Medulla oblongata (tissue), 1 donor: ENCODE measurements at regions not wholly inside any gene's neighbourhood (a gene's known extent, or its start where the extent isn't known, plus 50 kb on each side); places are given as distances from the start of the nearest gene placed in this dataset.
"Not testable (repeated sequence)": the region's sequence is repeated elsewhere in the genome, so short reads cannot be mapped to it uniquely, and the experiment has no call there.

ENCODE experiments used
- DNase-seq: peaks from one replicate; pipeline ENCODE4 v3.0.0-alpha.2; 2015; ENCODE audit errors: extremely low spot score

- no peak for DNase-seq
These were observed 207.3 kb upstream of the MAGEB2 start for GRCh38 chrX:30008031-30008430.

DNA sequence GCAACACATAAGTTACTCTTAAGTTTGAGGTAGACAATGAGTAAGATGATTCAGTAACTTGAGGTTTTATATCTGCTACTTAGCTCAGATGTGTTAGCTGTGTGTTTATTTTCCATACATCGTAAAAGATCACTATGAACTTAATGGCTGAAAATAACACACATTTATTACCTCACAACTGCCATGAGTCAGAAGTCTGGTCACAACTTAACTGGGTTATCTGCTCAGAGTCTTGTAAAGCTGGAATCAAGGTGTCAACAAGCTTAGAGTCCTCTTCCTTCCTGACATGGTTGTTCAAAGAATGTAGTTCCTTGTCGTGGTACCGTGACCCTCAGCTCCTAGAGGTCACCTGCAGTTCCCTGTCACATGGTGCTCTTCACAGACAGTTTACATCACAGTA, 204.9 kb upstream of the MAGEB2 start:
- no peak for DNase-seq

DNA sequence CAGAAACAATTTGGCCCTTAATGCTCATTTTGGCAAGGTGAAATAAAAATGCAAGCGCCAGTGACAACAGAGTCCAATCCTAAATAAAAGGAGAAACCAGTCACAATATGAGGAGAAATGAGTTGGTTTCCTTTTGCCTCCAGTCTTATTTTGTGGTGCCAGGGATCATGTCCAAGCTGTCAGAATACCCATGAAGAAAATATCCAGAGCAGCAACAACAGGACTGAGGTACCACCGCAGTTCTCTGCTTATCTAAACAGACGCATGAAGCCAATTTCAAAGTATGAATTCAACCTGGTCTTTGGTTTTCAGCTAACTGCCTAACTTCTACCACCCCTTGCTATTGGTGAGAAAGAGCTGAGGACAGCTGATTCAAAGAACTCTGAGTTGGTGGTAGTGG, 199.9 kb upstream of the MAGEB2 start:
- DNase-seq = no peak

DNA sequence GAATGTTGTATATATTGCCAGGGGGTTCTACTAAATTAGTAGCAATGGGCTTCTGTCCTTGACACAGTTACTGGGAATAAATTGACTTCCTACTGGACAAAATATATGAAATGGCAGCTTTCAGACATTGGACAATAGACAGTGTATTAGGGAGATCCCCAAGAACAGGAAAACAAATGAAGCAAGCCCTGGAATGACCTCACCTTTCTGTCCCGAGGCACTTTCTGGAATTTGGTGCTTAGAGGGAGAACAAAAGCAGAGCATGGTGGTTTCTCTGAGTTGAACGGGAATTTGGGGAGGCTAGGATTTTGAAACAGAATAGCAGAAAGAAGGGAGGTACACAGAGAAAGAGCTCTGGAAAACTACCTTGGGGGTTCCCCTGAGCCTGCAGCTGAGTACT, 187.7 kb upstream of the MAGEB2 start:
- DNase-seq = no peak

DNA sequence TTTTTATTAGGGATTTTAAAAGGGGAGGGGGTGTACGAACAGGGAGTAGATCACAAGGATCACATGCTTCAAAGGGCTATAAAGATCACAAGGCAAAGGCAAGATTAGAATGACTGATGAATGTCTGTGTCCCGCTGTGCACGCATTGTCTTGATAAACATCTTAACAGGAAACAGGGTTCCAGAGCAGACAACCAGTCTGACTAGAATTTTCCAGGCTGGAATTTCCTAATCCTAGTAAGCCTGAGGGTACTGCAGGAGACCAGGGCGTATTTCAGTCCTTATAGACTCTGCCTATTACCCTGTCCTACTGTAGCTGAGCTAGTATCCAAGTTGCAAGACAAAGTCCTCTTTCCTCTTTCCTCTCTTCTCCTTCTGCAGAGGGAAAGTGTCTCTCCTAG, 179.0 kb upstream of the MAGEB2 start:
- not testable (repeated sequence) for DNase-seq

- no peak for DNase-seq
These were observed 175.6 kb upstream of the MAGEB2 start for GRCh38 chrX:30039768-30040167.

DNA sequence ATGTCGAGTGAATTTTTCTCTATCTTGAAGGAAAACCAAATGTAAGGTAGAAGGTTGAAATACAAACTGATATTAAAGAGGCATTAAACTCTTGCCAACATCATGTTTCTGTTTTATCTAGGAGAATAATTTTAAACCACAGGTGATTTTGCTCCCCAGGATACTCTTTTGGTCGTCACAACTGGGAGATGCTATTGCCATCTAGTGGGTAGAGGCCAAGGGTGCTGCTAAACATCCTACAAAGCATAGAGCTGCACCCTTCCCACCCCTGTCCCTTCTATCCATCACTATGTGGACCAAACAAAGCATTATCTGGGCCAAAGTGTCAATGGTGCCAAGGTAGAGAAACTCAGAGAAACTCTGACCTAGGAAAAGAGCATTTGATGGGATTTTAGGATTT, 154.6 kb upstream of the MAGEB2 start:
- peak; percentile 19 for DNase-seq

- no peak for DNase-seq
These were observed 150.1 kb upstream of the MAGEB2 start for GRCh38 chrX:30065226-30065625.

- no peak for DNase-seq
These were observed 147.7 kb upstream of the MAGEB2 start for GRCh38 chrX:30067677-30068076.

- DNase-seq = no peak
These were observed 129.8 kb upstream of the MAGEB2 start for GRCh38 chrX:30085571-30085970.

GRCh38 chrX:30111431-30111830, 103.9 kb upstream of the MAGEB2 start:
- DNase-seq = no peak

- DNase-seq = peak; percentile 14
These were observed 73.4 kb upstream of the MAGEB2 start for GRCh38 chrX:30141966-30142365.

- DNase-seq = no peak
These were observed 71.1 kb upstream of the MAGEB2 start for GRCh38 chrX:30144221-30144620.

- no peak for DNase-seq
These were observed 70.2 kb upstream of the MAGEB2 start for GRCh38 chrX:30144971-30145731.

DNA sequence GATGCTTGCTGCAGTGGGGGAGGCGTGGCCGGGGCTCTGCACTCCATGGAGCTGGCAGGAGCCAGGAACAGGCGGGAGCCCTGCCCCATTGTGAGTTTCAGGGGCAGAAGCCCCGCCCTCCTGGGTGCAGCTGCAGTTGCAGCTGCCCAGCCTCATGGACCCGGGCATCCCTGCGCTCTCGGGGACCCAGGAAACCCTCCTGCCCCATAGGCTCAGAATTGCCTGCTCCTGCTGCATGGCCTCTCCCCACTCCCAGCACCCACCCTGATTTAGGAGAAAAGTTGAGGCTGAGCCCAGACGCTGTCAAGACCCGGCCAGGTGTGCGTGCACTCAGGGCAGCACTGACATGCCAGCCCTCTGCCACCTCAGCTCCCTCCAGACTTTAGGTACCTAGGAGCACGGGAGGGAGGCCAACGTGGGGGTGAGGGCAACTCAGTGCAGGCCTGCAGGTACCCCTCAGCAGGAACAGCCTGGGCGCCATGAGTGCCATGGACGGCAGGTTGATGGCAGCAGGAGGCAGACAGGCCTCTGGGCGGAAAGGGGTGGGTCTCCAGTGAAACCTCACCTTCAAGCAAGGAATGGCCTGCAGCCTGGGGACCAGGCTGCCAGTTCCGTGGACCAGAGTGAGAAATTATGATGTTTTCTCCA, 67.2 kb upstream of the MAGEB2 start:
- DNase-seq = no peak

DNA sequence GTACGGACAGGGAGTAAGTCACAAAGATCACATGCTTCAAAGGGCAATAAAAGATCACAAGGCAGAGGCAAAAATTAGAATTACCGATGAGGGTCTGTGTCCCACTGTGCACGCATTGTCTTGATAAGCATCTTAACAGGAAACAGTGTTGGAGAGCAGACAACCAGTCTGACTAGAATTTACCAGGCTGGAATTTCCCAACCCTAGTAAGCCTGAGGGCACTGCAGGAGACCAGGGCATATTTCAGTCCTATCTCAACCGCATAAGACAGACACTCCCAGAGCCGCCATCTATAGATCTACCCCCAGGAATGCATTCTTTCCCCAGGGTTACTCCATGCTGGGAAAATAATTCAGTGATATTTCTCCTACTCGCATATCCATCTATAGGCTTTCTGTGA, 66.2 kb upstream of the MAGEB2 start:
- not testable (repeated sequence) for DNase-seq

DNA sequence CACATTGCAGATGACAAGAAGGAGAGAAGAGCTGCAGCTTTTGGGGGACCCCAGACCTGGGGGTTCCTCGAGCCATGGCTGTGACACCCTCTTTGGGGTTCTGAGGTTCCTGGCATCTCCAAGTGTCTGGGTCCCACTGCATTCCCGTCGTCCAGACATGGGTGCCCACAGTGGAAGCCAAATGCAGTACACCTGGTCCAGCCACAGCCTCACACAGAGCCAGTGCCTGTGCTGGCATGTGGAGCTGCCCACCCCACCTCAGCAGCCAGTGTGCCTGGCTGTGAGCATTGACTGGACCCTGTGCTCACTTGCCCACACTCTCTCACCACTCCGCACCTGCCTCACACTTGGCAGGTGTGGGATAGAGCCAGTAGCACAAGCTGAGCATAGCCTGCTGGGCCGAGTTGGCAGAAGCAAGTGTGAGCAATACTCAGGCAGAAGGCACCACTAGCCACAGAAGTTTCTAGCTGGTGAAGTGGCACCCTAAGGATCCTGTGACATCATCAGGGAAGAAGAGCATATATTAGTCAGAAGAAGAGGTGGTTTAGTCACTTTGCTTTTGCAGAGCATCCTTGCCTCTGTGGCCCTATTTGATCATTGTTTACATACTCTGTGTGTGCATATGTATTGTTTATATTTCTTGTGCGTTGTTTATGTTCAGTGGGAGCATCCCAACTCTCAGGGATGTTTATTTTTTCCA, 65.0 kb upstream of the MAGEB2 start:
- no peak for DNase-seq

DNA sequence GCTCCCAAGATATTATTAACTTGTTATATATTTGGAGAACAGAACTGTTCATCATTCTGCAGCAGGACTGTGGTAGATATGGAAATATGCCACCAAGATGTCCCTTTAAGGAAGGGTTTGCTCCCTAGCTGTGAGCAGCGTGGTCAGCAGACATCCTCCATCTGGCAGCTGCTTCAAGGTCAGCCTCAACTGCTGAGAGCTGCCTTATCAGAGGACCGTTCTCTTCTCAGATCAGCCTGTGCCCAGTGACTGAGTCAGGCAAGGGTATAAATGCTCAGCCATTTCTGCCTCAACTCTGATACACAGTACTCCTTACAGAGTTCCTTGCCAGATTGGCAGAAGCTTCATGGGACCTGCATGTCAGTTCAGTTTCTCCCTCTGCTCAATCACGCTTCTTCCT, 63.4 kb upstream of the MAGEB2 start:
- no peak for DNase-seq

- no peak for DNase-seq
These were observed 62.0 kb upstream of the MAGEB2 start for GRCh38 chrX:30153175-30153880.

DNA sequence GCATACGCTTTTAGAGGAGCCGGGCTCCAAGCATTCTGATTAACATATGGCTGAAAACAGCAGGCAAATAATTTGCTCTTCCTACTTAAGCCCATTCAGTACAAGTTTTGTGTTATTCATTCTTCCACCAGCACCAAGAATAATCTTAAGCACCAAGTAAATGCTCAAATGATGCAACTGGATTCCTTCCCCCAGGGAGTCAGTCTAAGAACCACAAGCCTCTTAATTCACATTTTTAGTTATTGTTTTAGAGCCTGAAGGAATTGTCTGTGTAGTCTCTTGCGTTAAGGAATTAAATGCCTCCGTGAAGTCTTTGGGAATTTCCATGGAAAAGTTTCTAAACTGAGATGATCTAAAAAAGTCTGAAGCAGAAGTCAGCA, 61.5 kb upstream of the MAGEB2 start:
- no peak for DNase-seq

GRCh38 chrX:30156009-30156408, 59.4 kb upstream of the MAGEB2 start:
- no peak for DNase-seq

GRCh38 chrX:30156880-30157560, 58.3 kb upstream of the MAGEB2 start:
- DNase-seq = no peak
